ENCODE measurements at regions not wholly inside any gene's neighbourhood (a gene's known extent, or its start where the extent isn't known, plus 50 kb on each side); places are given as distances from the start of the nearest gene placed in this dataset.
"Not testable (repeated sequence)": the region's sequence is repeated elsewhere in the genome, so short reads cannot be mapped to it uniquely, and the experiment has no call there.

DNA sequence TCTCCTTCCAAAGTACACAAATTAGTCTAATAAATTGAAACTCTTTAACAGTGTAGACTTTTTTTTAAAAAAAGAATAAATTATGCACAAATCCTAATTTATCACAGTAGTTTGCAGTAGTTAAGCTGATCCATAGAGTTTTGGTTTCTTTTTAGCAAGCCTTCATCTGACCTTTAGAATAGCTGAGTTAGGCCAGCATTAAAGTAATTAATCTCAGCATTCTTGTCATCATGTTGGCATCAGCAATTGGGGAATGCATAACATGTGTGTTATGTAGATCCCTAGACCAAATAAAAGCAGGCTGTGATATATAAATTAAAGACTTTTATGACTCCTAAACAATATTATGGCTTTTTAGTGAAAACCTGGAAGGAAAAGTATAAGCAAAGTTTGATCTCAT is 426.5 kb upstream of the PABPC4L start:
- no peak for TF ChIP-seq CTCF (IDR thresholded peaks at IDR 0.05; ENCODE audit: control extremely low read depth, extremely low read depth)
- Histone ChIP-seq H3K9me3 (ENCODE audit: control insufficient read depth in 4 of 4, insufficient read depth in 3 of 4, low read length in 3 of 4) (no peaks in the 10 kb centered on the region), H3K27me3 (ENCODE audit: control insufficient read depth in 3 of 3, insufficient read depth in 3 of 3, low read length in 2 of 3) (no peaks in the 10 kb centered on the region), H3K27ac (ENCODE audit: low read depth in 1 of 2, low read length in 1 of 2) (no peak overlapping the region), H3K9ac (ENCODE audit: insufficient read depth in 1 of 2, low read length in 2 of 2) (no peak overlapping the region), H3K36me3 (ENCODE audit: control insufficient read depth in 4 of 4, insufficient read depth in 4 of 4, low read length in 4 of 4) (no peaks in the 10 kb centered on the region), H3K4me1 (ENCODE audit: control insufficient read depth in 5 of 5, insufficient read depth in 5 of 5, low read length in 5 of 5) (peaks cover 0 to 3% (median 0%) of the 10 kb centered on the region in 5 donors), H3K4me3 (no peak overlapping the region)
- DNase-seq (peak in 2 of 3 donors; percentile 22 to 28), ATAC-seq (ENCODE audit: insufficient read depth, low FRiP score) (no peak)

DNA sequence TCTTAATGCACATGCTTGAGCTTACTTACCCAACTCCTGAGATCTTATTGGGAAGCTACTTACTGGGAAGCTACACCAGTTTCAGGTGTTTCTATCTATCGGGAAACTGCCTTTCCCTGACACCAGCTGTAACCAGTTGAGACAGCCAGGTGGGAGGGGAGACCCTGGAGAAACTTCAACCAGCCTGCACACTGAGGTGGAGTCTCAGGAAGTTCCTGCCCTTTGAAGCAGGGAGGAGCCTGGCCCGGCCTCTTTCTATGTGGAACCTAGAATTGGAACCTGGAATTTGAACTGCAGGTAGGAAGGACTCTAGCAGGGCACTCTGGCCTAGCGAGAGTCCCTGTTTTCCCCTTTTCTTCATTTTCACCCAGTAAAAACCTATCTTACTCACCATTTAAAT is 425.8 kb upstream of the PABPC4L start:
- no peak overlapping the region for H3K4me3 ChIP-seq
- 91 to 94% methylated on average over 3 of the region's 3 CpGs for WGBS, 2 donors
- no peak overlapping the region for H3K9ac ChIP-seq (ENCODE audit: insufficient read depth in 1 of 2, low read length in 2 of 2)
- no peak for DNase-seq
- no peak overlapping the region for H3K27ac ChIP-seq (ENCODE audit: low read depth in 1 of 2, low read length in 1 of 2)
- ATAC-seq (ENCODE audit: insufficient read depth, low FRiP score): no peak
- peaks cover 0 to 5% (median 2%) of the 10 kb centered on the region in 5 donors for H3K4me1 ChIP-seq (ENCODE audit: control insufficient read depth in 5 of 5, insufficient read depth in 5 of 5, low read length in 5 of 5)
- no peaks in the 10 kb centered on the region for H3K9me3 ChIP-seq (ENCODE audit: control insufficient read depth in 4 of 4, insufficient read depth in 3 of 4, low read length in 3 of 4)
- no peak for TF ChIP-seq CTCF (IDR thresholded peaks at IDR 0.05; ENCODE audit: control extremely low read depth, extremely low read depth)
- H3K27me3 ChIP-seq (ENCODE audit: control insufficient read depth in 3 of 3, insufficient read depth in 3 of 3, low read length in 2 of 3): no peaks in the 10 kb centered on the region
- no peaks in the 10 kb centered on the region for H3K36me3 ChIP-seq (ENCODE audit: control insufficient read depth in 4 of 4, insufficient read depth in 4 of 4, low read length in 4 of 4)

DNA sequence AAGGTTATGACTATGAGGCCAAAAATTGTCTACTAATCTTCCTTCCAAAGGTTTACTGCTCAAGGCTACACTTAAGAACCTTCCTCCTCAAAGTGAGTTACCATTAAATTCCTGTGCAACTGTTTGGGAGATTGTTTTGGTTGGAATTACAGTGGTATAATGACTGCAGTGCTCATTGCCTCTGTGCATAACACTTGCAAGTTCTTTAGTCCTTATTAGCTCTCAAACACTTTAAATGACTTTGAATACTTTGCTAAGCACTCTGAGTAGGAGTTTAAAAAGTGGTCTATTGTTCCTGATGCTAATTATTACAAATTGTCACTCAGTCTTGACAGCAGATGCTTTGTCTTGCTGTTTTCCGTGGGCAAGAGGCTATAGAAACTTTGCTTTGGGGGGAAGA is 422.8 kb upstream of the PABPC4L start:
- Histone ChIP-seq H3K36me3 (ENCODE audit: control insufficient read depth in 4 of 4, insufficient read depth in 4 of 4, low read length in 4 of 4) (no peaks in the 10 kb centered on the region), H3K27ac (ENCODE audit: low read depth in 1 of 2, low read length in 1 of 2) (no peak overlapping the region), H3K4me1 (ENCODE audit: control insufficient read depth in 5 of 5, insufficient read depth in 5 of 5, low read length in 5 of 5) (peaks cover 0 to 5% (median 2%) of the 10 kb centered on the region in 5 donors), H3K9ac (ENCODE audit: insufficient read depth in 1 of 2, low read length in 2 of 2) (no peak overlapping the region), H3K27me3 (ENCODE audit: control insufficient read depth in 3 of 3, insufficient read depth in 3 of 3, low read length in 2 of 3) (no peaks in the 10 kb centered on the region), H3K4me3 (no peak overlapping the region), H3K9me3 (ENCODE audit: control insufficient read depth in 4 of 4, insufficient read depth in 3 of 4, low read length in 3 of 4) (no peaks in the 10 kb centered on the region)
- no peak for DNase-seq
- ATAC-seq (ENCODE audit: insufficient read depth, low FRiP score): no peak
- TF ChIP-seq CTCF (IDR thresholded peaks at IDR 0.05; ENCODE audit: control extremely low read depth, extremely low read depth): no peak
- WGBS, 2 donors: 48 to 62% methylated on average over 1 of the region's 1 CpG

DNA sequence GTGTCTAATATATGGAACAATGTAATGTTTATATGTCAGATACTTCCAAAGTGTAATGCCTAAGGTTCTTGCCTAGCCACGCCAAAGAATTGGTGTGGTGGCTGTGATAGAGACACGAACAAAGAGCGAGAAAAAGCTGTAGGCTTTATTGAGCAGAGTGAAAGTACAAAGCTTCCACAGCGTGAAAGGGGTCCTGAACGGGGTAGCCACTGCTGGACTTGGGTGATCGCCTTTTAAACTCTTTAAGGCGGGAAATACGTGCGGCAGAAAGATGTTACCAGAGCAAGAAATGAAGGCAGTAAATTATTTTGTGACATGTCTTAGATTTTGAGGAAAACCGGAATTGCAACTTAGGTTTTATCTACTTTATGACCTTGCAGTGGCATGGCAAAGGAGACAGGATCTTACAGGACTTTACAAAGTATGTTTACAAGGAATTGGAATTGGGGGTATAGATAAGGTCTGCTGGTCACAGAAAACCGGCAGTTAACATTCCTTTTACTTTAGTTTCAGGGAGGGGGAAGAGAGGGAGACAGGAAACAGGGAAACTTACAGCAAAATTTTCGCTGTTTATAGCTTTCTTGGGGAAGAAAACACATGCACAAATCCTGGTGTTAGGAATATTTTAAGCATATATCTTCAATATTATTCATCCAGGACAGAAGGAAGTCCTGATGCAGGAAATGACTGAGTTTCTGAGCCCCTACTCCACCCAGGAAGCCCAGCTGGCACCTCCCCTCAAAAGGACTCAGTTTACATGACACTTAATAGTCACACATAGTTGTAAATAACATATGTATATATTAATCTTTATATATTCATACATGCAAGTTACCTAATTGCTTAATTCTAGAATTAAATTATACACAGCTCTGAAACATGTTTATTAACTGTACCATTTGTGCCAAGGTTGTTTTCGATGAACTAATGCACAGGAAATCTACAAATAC is 421.3 kb upstream of the PABPC4L start:
- H3K9me3 ChIP-seq (ENCODE audit: control insufficient read depth in 4 of 4, insufficient read depth in 3 of 4, low read length in 3 of 4); H3K36me3 ChIP-seq (ENCODE audit: control insufficient read depth in 4 of 4, insufficient read depth in 4 of 4, low read length in 4 of 4); H3K4me3 ChIP-seq; ATAC-seq (ENCODE audit: insufficient read depth, low FRiP score); H3K4me1 ChIP-seq (ENCODE audit: control insufficient read depth in 5 of 5, insufficient read depth in 5 of 5, low read length in 5 of 5); H3K27me3 ChIP-seq (ENCODE audit: control insufficient read depth in 3 of 3, insufficient read depth in 3 of 3, low read length in 2 of 3); H3K27ac ChIP-seq (ENCODE audit: low read depth in 1 of 2, low read length in 1 of 2); H3K9ac ChIP-seq (ENCODE audit: insufficient read depth in 1 of 2, low read length in 2 of 2): not testable (repeated sequence)
- 74 to 83% methylated on average over 13 of the region's 13 CpGs for WGBS, 2 donors
- DNase-seq: peak in 1 of 3 donors; percentile 3
